Breast epithelium (tissue), 4 donors: ENCODE measurements at regions not wholly inside any gene's neighbourhood (a gene's known extent, or its start where the extent isn't known, plus 50 kb on each side); places are given as distances from the start of the nearest gene placed in this dataset.

Source experiments
- DNase-seq, 2 donors: peaks; one replicate each; pipeline ENCODE4 v3.0.0-alpha.2; 2019; ENCODE audit warnings: low spot score in 2 of 2
- H3K27ac ChIP-seq, 2 donors: fragments of 200-600 bp; sonication (generic) in 1 of 2; one replicate each; pipeline ENCODE4 v1.5.1; 2016 to 2019; ENCODE audit warnings: mild to moderate bottlenecking in 1 of 2
- H3K27me3 ChIP-seq, 2 donors: fragments of 200-600 bp; sonication (generic) in 1 of 2; one replicate each; pipeline versions ENCODE4 v1.5.1 to v1.6.0; 2017 to 2019; ENCODE audit warnings: control low read depth in 1 of 2, mild to moderate bottlenecking in 1 of 2
- H3K36me3 ChIP-seq: fragments of 200-600 bp; one replicate; pipeline ENCODE4 v1.5.1; 2019
- H3K4me1 ChIP-seq, 2 donors: fragments of 200-600 bp; sonication (generic); one replicate each; pipeline ENCODE4 v1.5.1; 2016 to 2019; ENCODE audit warnings: control low read depth in 1 of 2
- H3K4me3 ChIP-seq, 3 donors: fragments of 200-600 bp; sonication (generic); 1 replicate in 2 of 3; 2 replicates in 1 of 3; pipeline ENCODE4 v1.5.1; 2016 to 2019; ENCODE audit warnings: mild to moderate bottlenecking in 3 of 3, moderate library complexity in 2 of 3
- H3K9me3 ChIP-seq, 2 donors: fragments of 200-600 bp; sonication (generic) in 1 of 2; one replicate each; pipeline ENCODE4 v1.5.1; 2016 to 2019; ENCODE audit warnings: control low read depth in 1 of 2
- CTCF ChIP-seq, 3 donors: fragments of 450-650 bp; IDR thresholded peaks; one replicate each; pipeline ENCODE4 v1.5.1; 2016 to 2017; ENCODE audit warnings: antibody characterized with exemption in 3 of 3, mild to moderate bottlenecking in 3 of 3, moderate library complexity in 3 of 3
- POLR2A ChIP-seq: fragments of 450-650 bp; IDR thresholded peaks from one replicate; pipeline ENCODE4 v1.6.1; 2016; ENCODE audit warnings: antibody characterized with exemption, mild to moderate bottlenecking, moderate library complexity
- POLR2AphosphoS5 ChIP-seq, 3 donors: sonication (generic); formaldehyde crosslinking; IDR thresholded peaks; one replicate each; pipeline ENCODE4 v1.6.1; 2017; ENCODE audit warnings: antibody characterized with exemption in 3 of 3
- intact Hi-C: fragments of 100-400 bp; cut with DNase I; formaldehyde crosslinking; loops from one replicate; pipeline ENCODE4 v1.15.1; 2023; ENCODE audit warnings: low total_unique reads

- Histone ChIP-seq H3K36me3 (no peaks in the 10 kb centered on the region), H3K9me3 (no peaks in the 10 kb centered on the region), H3K4me1 (peaks cover 0 to 7% of the 10 kb centered on the region in 2 donors), H3K4me3 (no peak overlapping the region), H3K27me3 (no peaks in the 10 kb centered on the region), H3K27ac (peak overlapping the region; percentile 78 to 90)
- TF ChIP-seq POLR2A (no peak), CTCF (IDR thresholded peaks at IDR 0.05) (no peak), POLR2AphosphoS5 (IDR thresholded peaks at IDR 0.05) (no peak)
- no peak for DNase-seq
- intact Hi-C loops = no loop called here
Measured at GRCh38 chr1:19562847-19563246, 77.5 kb upstream of the CAPZB start.

GRCh38 chr1:19560480-19560879 is 75.1 kb upstream of the CAPZB start:
- Histone ChIP-seq H3K9me3 (no peaks in the 10 kb centered on the region), H3K27me3 (no peaks in the 10 kb centered on the region), H3K27ac (no peak overlapping the region), H3K4me1 (peaks cover 0 to 7% of the 10 kb centered on the region in 2 donors), H3K4me3 (no peak overlapping the region), H3K36me3 (no peaks in the 10 kb centered on the region)
- intact Hi-C loops = no loop called here
- no peak for DNase-seq
- TF ChIP-seq POLR2A (no peak), CTCF (IDR thresholded peaks at IDR 0.05) (no peak), POLR2AphosphoS5 (IDR thresholded peaks at IDR 0.05) (no peak)

- Histone ChIP-seq H3K9me3 (no peaks in the 10 kb centered on the region), H3K36me3 (no peaks in the 10 kb centered on the region), H3K4me1 (peaks cover 0 to 7% of the 10 kb centered on the region in 2 donors), H3K27me3 (no peaks in the 10 kb centered on the region), H3K27ac (no peak overlapping the region), H3K4me3 (no peak overlapping the region)
- TF ChIP-seq POLR2AphosphoS5 (IDR thresholded peaks at IDR 0.05) (no peak), CTCF (IDR thresholded peaks at IDR 0.05) (no peak)
- intact Hi-C loops = no loop called here
- no peak for DNase-seq
Measured at GRCh38 chr1:19559641-19560040, 74.3 kb upstream of the CAPZB start.

- TF ChIP-seq CTCF (IDR thresholded peaks at IDR 0.05) (no peak), POLR2AphosphoS5 (IDR thresholded peaks at IDR 0.05) (no peak), POLR2A (no peak)
- Histone ChIP-seq H3K36me3 (no peaks in the 10 kb centered on the region), H3K4me3 (no peak overlapping the region), H3K27ac (no peak overlapping the region), H3K27me3 (no peaks in the 10 kb centered on the region), H3K4me1 (no peaks in the 10 kb centered on the region), H3K9me3 (no peaks in the 10 kb centered on the region)
- intact Hi-C loops = no loop called here
- no peak for DNase-seq
Measured at GRCh38 chr1:19557609-19558051, 72.3 kb upstream of the CAPZB start.

- Histone ChIP-seq H3K27ac (no peak overlapping the region), H3K36me3 (no peaks in the 10 kb centered on the region), H3K4me3 (no peak overlapping the region), H3K27me3 (no peaks in the 10 kb centered on the region), H3K4me1 (no peaks in the 10 kb centered on the region), H3K9me3 (peaks cover 0 to 12% of the 10 kb centered on the region in 2 donors)
- DNase-seq = no peak
- intact Hi-C loops = no loop called here
- no peak for TF ChIP-seq POLR2AphosphoS5 (IDR thresholded peaks at IDR 0.05)
- TF ChIP-seq CTCF (IDR thresholded peaks at IDR 0.05) = no peak
- TF ChIP-seq POLR2A = no peak
Measured at GRCh38 chr1:19554090-19554489, 68.8 kb upstream of the CAPZB start.
